Stimulated activated naive CD8-positive, alpha-beta T cell treated with anti-CD3 and anti-CD28 coated beads, Interleukin-15, Interleukin-2, amounts not matched to agents 100 U/mL and 50 U/mL, for 24 hours (primary cell): ENCODE measurements at regions not wholly inside any gene's neighbourhood (a gene's known extent, or its start where the extent isn't known, plus 50 kb on each side); places are given as distances from the start of the nearest gene placed in this dataset.
A peak's percentile ranks its signal among the peaks of the same experiment; 100 is the strongest.

Experiments
- ATAC-seq: fragments of 150-1000 bp; cut with Tn5 transposase; one replicate; pipeline ENCODE4 v1.10.0; 2021
- DNase-seq: peaks from one replicate; pipeline ENCODE4 v3.0.0; 2021

DNA sequence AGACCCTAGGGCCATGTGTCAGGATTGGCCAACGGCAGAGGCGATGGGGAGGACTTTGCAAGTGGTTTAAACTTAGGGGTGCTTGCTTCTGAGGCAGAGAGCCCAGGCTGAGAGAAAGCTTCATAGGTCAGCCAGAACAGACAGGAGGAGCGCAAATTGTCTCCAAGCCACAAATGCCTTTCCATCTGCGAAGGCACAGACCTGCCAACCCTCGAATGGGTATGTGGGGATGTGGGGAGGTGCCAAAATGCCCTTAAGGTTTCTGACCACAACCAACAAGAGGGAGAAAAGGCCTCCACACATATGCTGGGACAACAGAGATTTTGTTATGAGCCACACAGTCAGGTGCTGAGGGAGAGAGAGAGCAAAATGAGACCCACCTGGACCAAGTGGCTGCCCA lies 283.6 kb downstream of the CYP26B1 start:
- DNase-seq (no peak), ATAC-seq (no peak)

GRCh38 chr2:71863396-71863795 lies 284.3 kb downstream of the CYP26B1 start:
- no peak for DNase-seq
- no peak for ATAC-seq

DNA sequence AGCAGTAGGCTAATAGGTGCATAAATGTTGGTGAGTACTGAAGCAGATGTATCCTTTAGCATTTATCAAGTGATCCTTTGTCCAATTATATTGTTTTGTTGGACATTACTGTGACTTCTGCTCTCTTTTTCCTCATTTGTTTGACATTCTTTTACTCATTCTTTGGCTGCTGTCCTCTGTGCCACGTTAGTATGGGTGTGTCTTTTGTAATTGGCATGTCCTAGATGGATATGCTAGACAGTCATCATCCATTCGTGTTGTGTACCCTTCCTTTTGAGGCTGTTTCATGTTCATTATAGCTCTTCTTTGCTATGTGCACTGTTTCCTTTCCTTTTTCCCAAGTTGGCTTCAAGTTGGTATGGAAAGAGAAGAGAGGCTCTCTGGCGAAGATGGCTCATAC lies 284.7 kb downstream of the CYP26B1 start:
- ATAC-seq = no peak

GRCh38 chr2:71861186-71862160 lies 286.2 kb downstream of the CYP26B1 start:
- ATAC-seq (no peak), DNase-seq (no peak)

More for the DNA sequence above, 284.7 kb downstream of the CYP26B1 start:
- no peak for DNase-seq

DNA sequence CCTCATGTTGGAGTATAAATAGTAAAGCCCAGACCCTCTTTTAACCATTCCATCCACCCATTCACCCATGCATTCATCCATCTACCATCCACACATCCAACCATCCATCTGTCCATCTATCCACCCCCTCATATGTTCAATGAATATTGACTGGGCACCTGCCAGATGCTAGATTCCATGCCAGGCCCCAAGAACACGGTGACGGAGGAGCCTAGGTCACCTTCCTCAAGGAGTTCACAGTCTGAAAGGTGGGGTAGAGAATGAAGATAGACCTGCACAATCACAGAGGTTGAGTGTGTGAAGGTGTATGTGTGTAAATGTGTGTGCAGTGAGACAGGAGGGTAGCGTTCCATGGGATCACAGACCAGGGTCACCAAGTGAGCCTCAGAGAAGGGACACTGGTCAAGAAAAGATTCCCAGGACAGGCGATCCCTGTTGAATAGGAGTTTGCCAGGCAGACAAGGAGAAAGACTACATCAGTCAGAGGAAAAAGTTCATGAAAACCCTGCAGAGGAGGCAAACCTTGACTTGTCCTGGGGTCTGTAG lies 287.2 kb downstream of the CYP26B1 start:
- ATAC-seq (no peak), DNase-seq (no peak)

DNA sequence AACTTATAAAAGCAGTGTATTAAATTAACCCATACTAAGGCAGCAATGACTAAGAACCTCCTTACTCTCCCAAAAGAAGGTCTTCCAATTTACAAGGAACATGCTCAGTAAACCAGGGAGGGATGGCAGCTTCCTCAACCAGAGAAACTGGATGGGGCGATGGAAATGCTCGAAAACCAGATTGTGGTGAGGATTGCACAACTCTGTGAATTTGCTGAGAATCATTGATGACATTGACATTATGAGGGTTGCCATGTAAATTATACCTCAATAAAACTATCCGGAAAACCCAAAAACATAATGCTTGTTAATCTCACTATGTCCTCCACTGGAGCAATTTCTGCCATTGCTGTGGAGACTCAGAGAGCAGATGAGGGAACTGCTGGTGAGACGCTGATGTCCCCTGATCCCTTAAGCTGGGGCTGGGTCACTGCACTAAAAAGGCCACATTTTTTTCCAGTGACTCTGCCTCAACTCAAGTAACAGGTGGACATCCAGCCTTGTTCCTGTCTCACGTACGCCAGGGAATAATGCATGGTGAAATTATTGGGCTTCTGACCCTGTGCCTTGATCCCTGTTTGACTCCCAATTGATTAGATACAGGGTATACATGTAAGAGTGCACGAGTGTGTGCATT lies 288.3 kb downstream of the CYP26B1 start:
- DNase-seq = no peak
- ATAC-seq = no peak

GRCh38 chr2:71858071-71858470 lies 289.6 kb downstream of the CYP26B1 start:
- no peak for ATAC-seq
- DNase-seq = no peak

- no peak for ATAC-seq
- DNase-seq = no peak
Measured at GRCh38 chr2:71857636-71858035, 290.0 kb downstream of the CYP26B1 start.

- ATAC-seq = no peak
Measured at GRCh38 chr2:71856773-71857525, 290.7 kb downstream of the CYP26B1 start.

DNA sequence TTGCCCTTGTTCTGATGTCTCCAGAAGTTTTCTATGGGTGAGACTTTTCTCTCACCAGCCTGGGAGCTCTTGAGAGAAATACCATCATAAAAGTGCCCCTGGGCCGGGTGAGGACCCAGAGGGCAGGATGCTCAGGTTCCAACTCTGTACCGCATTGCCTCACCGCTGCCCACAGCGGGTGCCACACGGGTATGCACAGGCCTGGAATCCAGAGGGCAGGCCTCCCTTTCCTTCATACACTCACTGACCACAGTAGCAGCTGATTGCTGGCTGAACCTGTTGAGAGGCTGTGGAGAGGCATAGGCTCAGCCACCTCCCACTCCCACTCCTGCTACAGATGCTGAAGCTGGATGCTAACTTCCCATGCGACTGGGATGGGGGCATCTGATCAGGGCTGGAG lies 293.8 kb downstream of the CYP26B1 start:
- ATAC-seq (no peak), DNase-seq (no peak)

More at GRCh38 chr2:71856773-71857525, 290.7 kb downstream of the CYP26B1 start:
- peak; percentile 6 for DNase-seq

GRCh38 chr2:71852141-71852711 lies 295.4 kb downstream of the CYP26B1 start:
- DNase-seq = no peak
- ATAC-seq = no peak

- no peak for DNase-seq
- ATAC-seq = no peak
Measured at GRCh38 chr2:71851094-71851750, 296.4 kb downstream of the CYP26B1 start.

- no peak for ATAC-seq
- no peak for DNase-seq
Measured at GRCh38 chr2:71850306-71850801, 297.3 kb downstream of the CYP26B1 start.

- no peak for DNase-seq
- no peak for ATAC-seq
Measured at GRCh38 chr2:71849607-71850305, 297.9 kb downstream of the CYP26B1 start.

DNA sequence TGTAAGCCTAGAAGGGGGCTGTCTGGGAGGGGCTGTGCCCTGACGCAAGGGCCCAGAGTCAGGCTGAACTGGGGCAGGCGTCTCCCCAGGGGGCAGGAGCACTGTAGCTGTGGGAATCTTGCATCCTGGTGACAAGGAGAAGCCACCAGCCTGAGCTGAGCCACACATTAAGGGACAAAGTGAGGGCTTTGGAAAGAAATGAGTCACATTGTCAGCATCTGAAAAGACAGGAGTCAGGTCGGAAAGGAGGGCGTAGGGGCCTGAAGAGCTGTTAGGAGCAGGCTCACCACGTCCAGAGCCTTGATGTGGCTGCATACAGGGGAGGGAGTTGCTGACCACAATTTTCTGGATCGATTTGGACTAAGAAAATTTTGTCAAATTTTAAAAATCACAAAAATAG lies 298.6 kb downstream of the CYP26B1 start:
- DNase-seq (no peak), ATAC-seq (no peak)

DNA sequence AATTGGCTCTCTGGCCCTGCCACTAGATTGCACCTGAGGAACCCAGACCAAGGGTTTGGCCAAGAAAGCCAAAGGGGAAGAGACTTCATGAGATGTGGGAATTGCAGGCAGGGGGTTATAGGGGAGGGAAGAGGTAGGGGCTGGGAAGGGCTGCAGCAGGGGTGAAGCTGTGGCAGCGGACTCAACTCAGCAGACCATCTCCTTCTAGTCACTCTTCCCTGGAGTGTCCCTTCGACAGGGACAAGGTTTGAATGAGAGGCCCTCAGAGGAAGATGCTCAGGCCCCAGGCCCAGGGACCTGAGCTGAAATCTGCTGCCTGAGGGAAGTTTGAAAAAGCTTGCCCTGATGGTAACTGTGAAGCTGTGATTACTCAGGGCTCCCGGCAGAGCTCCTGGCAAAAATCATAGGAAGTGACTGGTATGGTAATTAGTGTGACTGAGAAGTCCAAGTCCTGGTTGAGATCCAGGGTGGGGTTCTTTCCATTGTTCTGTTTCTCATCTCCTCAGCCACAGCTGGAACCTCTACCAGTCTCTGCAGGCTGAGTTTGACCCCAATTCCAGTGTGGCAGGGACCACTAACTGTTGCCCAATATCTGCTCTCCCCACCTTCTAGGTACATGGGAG lies 300.9 kb downstream of the CYP26B1 start:
- DNase-seq (no peak), ATAC-seq (no peak)

DNA sequence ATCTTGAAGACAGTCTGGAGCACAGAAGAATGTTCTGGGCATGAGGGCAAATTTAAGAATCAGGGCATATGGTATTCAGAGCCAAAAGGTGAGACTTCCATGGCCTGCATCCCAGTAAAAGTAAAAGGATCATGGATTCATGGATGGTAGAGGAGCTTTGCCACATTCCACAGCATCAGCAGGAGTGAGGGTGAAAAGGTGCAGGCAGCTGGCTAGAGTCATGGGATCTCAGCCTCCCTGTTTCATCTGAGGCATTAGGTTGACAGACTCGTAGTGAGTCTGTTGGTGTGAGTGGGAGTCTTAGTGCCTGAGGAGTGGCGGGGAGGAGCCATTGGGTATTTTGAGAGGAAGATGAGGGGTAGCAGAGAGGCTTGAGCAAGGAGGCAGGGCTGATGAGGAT lies 301.6 kb downstream of the CYP26B1 start:
- ATAC-seq (no peak), DNase-seq (no peak)

DNA sequence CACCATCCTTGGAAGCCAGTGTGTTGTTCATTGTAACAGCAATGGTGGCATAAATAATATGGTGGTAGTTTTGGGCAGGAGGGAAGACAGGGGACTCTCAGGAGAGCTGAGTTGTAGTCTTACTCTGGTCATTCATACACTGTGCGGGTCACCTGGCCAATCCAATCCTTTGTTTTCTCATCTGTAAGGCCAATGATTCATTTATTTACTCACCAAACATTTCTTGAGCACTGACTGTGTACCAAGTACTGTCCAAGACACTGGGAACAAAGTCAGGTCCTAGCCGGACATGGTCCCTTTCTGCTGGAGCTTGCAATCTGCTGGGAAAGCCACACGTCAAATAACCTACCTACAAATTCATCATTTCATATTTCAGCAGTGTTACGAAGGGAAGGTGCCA lies 302.7 kb downstream of the CYP26B1 start:
- DNase-seq = no peak
- ATAC-seq = no peak

GRCh38 chr2:71843391-71843850 lies 304.2 kb downstream of the CYP26B1 start:
- ATAC-seq = no peak
- DNase-seq = no peak

- ATAC-seq (no peak), DNase-seq (no peak)
Measured at GRCh38 chr2:71842744-71843143, 304.9 kb downstream of the CYP26B1 start.
